Heart left ventricle (tissue), 13 donors: ENCODE measurements at regions not wholly inside any gene's neighbourhood (a gene's known extent, or its start where the extent isn't known, plus 50 kb on each side); places are given as distances from the start of the nearest gene placed in this dataset.

Experiments used
- CTCF ChIP-seq, 12 donors: fragments of 200-600 bp; sonication (generic) in 4 of 12; IDR thresholded peaks; one replicate each; pipeline versions ENCODE4 v1.5.0 to v1.8.0; 2018 to 2022; ENCODE audit warnings: antibody characterized with exemption in 12 of 12, mild to moderate bottlenecking in 5 of 12
- POLR2A ChIP-seq, 2 donors: fragments of 450-650 bp; IDR thresholded peaks; one replicate each; pipeline ENCODE4 v1.6.1; 2017; ENCODE audit warnings: antibody characterized with exemption in 2 of 2, mild to moderate bottlenecking in 2 of 2, moderate library complexity in 2 of 2
- donor health status: ischemic (EF 13 %, LVEDD 7.1; RV severe dilation, severe dysfunction).
- donor health status: DM: no; HTN: yes; CAD: no.
- donor health status: DM: no; HTN: no; CAD: no.
- donor health status: ischemic (EF 25% LVEDD 6.9; RV normal size, moderate dysfunction).
- donor health status: ischemic (EF 25% LVEDD 5.7; RV mildly dilated, moderate dysfunction).
- donor health status: ischemic (EF 35%, LVEDD 5.7; RV mildly dilated, moderate dysfunction).
- donor health status: nonischemic (EF 11% LVEDD 7.7; RV severe dilation, severe dysfunction).
- donor health status: DM: yes; HTN: yes; CAD: no.
- donor health status: PGD.
- donor health status: ischemic (EF 29% LVEDD 5.4; RV normal size, mild dysfunction).
- donor health status: nonischemic (EF 23%, LVEDD 6.1; RV moderate dilation, normal function).

- TF ChIP-seq CTCF (IDR thresholded peaks at IDR 0.05) (peak; percentile 22 to 49 (median 35)), POLR2A (IDR thresholded peaks at IDR 0.05) (no peak)
Measured at GRCh38 chr4:77465271-77465670, 140.3 kb upstream of the CXCL13 start.
